GM23248 (cell line): ENCODE measurements at regions not wholly inside any gene's neighbourhood (a gene's known extent, or its start where the extent isn't known, plus 50 kb on each side); places are given as distances from the start of the nearest gene placed in this dataset.

Experiments
- EZH2 ChIP-seq: fragments of 200-600 bp; sonication (generic); IDR thresholded peaks from 2 replicates; pipeline ENCODE4 v1.6.1; 2018; ENCODE audit warnings: antibody characterized with exemption, mild to moderate bottlenecking; ENCODE audit not compliant: insufficient read depth, poor library complexity, severe bottlenecking
- EZH2phosphoT487 ChIP-seq: fragments of 200-600 bp; sonication (generic); IDR thresholded peaks from 2 replicates; pipeline ENCODE4 v1.6.1; 2018; ENCODE audit warnings: antibody characterized with exemption, moderate library complexity, mild to moderate bottlenecking, low read depth; ENCODE audit not compliant: insufficient read depth

GRCh38 chr10:128869101-128869749 lies 597.8 kb upstream of the MGMT start:
- TF ChIP-seq EZH2phosphoT487 (no peak), EZH2 (no peak)
